GM18907 (cell line): ENCODE measurements at regions not wholly inside any gene's neighbourhood (a gene's known extent, or its start where the extent isn't known, plus 50 kb on each side); places are given as distances from the start of the nearest gene placed in this dataset.
"Not testable (repeated sequence)": the region's sequence is repeated elsewhere in the genome, so short reads cannot be mapped to it uniquely, and the experiment has no call there.

Source experiments
- ATAC-seq: cut with Tn5 transposase; IDR thresholded peaks from one replicate; pipeline ENCODE4 v1.9.1; 2021; ENCODE audit warnings: mild to moderate bottlenecking, moderate library complexity; ENCODE audit not compliant: unreplicated experiment

DNA sequence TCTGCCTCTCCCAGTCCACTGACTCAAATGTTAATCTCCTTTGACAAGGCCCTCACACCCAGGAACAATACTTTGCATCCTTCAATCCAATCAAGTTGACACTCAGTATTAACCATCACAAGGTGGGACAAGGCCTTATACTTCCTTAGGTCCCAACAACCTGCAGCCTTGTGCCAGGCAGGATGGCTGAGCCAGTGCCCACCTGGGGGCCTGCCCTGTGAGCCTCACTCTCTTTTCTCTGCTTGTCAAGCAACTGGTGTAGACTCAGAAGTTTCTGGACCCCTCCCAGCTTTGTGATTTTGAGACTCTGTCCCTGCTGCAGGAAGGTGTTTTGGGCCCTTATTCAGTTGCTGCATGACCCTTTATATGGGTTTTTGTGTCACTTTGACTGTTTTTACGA lies 310.0 kb upstream of the C1orf174 start:
- ATAC-seq = no peak

DNA sequence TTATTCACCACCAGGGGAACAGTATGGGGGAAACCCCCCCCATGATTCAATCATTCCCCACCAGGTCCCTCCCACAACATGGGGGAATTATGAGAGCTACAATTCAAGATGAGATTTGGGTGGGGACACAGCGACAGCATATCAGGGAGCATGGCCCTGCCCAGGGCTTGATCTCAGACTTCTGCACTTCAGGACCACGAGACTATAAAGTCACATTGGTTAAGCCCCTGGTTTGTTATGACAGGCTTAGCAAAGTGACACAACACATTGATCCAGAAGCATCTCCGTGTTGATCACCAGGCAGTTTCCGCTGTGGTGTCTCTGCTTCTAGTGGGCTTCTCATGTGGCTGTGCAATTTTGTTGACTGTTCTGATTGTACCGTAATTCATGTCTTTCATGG lies 312.7 kb upstream of the C1orf174 start:
- no peak for ATAC-seq

DNA sequence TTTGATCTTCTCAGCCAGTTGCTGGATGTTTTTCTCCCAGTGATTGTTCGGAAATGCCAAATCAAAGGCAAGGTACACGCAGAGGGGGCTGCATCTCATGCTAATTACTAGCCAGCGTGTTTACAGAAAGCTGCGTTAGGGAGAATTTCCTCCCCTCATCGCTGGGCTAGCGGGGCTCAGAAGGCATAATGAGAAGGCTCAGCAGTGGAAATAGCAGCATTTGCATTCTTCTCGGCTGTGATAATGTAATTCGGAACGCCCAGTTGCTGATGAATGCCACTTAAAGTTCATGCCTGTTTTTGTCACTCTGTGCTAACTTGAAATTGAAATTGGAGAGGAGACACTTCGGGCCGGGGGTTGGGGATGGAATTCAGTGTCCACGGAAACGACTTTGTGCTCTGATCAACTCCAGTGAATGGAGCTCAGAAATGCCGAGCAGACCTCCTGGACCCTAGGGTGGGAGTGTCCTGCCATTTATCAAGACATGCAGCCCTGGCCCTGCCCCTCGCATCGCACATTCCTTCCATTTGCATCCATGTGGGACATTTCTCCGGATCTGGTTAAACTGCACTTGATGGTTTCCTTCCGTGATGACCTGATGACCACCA lies 313.4 kb upstream of the C1orf174 start:
- no peak for ATAC-seq

DNA sequence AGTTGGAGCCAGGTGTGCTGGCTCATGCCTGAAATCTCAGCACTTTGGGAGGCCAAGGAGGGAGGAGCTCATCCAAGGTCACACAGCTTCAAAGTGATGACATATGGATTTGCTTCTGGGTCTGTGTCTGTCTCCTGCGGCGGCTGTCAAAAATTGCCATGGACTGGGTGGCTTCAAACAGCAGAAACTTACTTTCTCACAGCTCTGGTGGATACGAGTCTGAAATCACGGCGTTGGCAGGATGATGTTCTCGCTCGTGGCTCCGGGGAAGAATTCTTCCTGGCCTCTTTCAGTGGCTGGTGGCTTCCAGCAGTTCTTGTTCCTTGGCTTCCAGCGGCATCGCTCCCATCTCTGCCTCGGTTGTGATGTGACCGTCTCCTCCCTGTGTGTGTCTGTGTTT lies 314.8 kb upstream of the C1orf174 start:
- ATAC-seq = no peak

DNA sequence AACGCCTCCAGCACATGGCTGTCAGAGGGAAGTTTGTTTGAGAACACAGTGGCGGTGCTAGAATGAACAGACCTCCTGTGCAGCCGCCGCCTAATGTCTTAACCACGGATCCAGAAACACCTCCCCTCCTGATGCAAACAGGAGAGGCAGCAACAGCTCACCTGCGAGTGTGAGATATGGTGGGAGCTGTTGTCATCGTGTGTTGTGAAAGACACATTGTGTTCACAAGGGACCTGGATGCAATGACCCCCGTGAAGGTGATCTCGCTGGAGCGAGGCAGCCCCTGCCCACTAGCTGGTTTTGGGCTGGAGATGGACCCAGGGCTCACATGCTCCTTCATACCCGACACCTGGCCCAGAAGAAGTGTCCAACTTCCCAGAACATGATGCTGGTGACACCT lies 315.3 kb upstream of the C1orf174 start:
- ATAC-seq = no peak

DNA sequence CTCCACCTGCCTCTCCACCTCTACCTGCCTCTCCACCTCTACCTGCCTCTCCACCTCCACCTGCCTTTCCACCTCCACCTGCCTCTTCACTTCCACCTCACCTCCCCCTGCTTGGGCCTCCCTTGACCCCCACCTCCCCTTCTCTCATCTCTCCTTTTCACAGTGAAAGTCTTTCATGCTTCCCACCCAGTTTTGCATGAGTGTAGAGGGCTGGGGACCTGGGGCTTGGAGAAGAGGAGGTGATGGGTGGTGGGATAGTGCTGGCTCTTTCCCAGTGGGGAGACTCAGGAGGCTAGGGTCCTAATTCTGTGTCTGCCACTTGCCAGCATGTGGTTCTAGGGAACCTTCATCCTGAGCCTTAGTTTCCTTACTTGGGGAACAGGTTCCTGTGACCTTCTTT lies 316.2 kb upstream of the C1orf174 start:
- ATAC-seq = no peak

DNA sequence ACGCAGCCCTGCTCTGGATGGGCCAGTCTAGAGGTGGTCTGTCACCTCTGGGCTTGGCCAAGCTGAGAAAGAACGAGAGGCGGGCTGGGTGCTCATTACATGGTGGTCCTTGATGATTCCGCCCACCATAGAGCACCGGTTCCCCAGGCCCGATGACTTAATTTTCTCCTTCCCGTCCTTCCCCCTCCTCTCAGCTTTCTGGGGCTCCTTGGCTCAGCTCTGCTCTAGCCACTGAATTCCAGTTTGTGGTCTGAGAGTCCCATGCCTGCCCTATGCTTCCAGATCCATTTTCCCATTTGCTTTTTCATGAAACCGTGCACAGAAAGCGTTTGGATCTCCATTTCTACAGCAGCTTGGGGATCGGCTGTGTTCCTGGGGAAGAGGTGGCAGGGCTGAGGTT lies 318.5 kb upstream of the C1orf174 start:
- ATAC-seq = no peak

DNA sequence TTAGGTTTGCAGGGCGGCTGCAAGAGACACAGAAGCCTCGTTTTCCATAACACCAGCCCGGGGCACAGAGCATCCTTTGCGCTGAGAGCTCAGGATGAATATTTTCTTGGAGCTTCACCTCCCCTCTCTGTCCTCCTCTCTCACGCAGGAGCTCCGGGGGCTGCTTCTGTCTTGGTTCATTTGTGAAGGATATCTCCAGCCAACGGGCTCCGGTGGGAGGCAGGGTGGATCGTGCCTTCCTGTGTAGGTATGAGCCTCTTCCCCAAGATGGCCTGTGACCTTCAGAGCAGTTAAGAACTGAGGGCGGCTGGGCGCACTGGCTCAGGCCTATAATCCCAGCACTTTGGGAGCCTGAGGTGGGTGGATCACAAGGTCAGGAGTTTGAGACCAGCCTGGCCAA lies 319.0 kb upstream of the C1orf174 start:
- ATAC-seq = no peak

DNA sequence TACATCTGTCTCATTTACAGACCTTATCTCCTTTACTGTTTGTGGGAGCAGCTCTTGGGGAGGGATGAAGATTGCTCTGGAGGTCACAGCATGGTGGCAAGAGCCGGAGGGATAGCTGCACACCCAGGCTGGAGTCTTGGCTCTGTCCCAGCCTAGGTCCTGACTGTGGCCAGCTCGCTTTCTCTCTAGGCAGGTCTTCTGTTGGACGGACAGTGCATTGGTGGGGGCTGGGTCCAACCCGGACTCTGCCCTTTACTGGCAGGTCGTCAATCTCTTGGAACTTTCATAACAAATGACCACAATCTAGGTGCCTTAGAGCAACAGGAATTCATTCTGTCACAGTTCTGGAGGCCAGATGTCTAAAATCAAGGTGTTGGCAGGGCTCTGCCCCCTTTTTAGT lies 319.8 kb upstream of the C1orf174 start:
- no peak for ATAC-seq

DNA sequence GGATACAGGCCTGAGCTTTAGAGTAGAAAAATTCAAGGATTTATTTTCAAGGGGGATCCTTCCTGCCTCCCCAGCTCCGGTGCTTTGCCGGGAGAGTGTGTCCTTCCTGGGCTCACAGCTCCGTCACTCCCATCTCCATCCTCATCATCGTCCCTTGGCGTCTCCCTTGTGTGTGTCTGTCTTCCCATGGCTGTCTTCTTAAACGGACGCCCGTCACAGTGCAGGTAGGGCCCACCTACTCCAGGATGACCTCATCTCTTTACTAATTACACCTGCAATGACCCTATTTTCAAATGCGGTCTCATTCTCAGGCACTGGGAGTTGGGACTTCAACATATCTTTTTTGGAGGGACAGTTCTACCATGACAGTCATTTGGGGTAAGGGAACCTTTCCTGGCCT lies 320.3 kb upstream of the C1orf174 start:
- no peak for ATAC-seq

DNA sequence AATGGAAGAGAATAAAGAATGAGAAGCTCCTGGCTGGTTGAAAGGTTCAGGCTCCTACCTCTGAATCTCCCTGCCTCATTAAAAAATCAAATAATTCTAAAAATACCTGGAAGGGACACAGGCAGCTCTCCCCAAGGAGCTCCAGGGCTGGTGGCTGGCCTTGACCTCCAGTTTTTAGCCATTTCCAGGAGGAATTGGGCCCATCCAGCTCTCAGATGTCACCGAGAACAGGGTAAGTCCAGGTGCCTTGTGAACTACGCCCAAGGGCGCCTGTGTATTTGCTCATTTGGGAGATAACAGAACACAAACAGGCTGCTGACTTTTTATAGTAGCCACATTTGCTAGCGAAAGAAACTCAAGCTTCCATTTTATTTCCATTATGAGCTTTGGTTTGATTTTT lies 321.0 kb upstream of the C1orf174 start:
- ATAC-seq = no peak

DNA sequence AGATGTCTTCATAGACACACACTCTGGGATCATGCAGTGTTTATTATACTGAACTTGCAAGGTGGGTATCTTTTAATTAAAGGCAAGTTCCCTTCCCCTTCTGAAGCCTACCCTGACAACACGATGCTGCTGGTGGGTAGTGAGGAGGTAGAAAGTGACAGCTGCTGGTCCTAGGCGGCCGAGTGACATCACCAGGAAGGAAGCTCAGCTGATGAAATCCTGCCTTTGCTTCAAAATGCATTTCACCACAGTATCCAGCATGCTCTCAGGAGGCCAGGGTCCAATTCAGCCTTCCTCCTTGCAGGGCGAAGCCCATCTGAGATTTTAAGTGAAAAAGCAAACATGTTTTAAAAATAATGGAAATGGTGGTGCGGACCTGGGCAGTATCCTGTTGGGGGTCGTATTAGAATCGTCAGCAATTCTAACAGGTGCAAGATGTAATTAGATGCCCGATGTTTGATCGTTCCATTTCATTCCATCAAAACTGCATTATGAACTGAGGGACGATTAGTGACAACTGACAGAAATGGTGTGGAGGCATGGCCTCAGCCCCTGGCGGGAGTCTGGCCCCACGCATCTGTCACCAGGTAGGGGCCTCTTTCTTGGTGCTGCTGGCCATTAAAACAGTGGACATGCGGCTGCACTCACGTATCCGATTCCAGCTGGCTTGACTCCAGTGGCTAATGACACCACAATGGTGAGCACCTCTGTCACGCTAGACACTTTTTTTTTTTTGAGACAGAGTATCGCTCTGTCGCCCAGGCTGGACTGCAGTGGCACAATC lies 324.8 kb upstream of the C1orf174 start:
- no peak for ATAC-seq

DNA sequence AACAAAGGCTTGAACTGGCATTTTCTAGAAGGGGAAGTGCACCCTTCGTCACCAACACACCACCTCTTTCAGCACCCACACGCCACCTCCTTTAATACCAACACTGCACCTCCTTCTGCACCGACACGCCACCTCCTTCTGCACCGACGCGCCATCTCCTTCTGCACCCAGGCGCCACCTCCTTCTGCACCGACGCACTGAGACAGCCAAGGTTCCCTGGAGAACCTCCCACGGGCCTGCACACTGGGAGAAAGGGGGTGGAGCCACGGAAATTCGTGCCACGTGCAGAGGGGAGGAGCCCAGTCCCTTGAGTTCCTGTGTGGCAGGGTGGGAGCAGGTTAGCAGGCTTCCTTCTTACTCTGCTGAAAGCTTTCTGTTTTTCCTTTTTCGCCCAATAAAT lies 327.9 kb upstream of the C1orf174 start:
- ATAC-seq = no peak

DNA sequence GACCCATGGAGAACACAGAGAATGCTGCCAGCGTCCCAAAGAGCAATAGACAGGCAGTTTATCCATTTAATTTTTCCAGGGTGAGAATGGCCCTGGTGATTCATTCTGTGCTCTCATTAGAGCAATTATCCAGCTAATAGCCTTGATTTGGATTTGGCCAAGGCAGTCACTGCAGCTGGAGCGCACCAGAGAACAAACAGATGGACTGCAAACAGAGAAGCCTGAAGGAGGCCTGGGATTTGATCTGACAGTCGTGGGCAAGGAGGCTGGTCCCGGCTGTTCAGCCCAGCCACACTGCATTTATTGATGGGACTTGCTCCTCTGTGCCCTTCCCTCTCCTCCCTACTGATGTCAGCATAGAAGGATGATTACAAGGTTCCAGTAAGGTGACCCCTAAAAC lies 353.9 kb upstream of the C1orf174 start:
- no peak for ATAC-seq

DNA sequence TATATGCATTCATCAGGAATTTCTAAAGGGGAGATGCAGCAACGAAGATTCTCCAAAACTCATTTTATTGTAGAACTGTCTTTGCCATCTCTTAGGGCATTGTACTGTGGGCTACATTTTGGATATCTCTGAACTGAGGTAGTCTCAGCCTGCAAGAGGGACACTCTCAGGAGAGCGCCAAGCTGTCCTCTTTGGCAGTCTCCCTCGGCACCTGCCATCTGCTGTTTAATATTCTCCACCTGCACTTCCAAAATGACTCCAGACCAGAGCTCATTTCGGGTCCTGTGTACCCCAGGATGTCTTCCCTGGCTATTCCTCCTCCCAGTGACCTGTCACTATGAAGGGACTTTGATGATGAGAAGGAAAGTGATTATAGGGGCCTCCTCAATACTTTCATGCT lies 356.3 kb upstream of the C1orf174 start:
- ATAC-seq = no peak

DNA sequence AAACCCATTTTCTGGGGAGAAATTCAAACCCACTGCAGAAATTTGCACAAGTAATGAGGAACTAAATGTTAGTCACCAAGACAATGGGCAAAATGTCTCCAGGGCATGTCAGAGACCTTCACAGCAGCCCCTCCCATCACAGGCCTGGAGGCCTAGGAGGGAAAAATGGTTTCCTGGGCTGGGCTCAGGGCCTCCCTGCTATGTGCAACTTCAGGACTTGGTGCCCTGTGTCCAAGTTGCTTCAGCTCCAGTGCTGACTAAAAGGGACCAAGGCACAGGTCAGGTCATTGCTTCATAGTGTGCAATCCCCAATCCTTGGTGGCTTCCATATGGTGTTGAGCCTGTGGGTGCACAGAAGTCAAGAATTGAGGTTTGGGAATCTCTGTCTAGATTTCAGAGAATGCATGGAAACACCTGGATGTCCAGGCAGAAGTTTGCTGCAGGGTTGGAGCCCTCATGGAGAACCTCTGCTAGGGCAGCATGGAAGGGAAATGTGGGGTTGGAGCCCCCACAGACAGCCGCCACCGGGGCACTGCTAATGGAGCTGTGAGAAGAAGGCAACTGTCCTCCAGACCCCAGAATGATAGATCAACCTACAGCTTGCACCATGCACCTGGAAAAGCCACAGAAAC lies 358.2 kb upstream of the C1orf174 start:
- not testable (repeated sequence) for ATAC-seq

DNA sequence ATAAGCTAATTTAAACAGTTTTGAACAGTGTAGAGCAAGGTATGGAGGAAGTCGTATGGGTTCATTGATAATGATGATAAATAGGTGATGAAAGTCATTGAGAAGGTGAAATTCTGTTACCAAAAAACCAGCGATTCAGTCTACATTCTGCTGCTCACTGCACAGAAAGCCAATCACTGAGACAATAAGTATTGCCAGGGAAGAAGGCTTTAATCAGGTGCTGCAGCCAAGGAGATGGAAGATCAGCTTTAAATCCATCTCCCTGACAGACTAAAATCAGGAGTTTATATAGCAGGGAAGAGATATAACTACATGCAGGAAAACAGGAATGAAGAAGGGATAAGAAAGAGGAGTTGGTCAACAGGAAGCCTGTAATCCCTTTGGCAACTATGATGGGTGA lies 361.3 kb upstream of the C1orf174 start:
- no peak for ATAC-seq

DNA sequence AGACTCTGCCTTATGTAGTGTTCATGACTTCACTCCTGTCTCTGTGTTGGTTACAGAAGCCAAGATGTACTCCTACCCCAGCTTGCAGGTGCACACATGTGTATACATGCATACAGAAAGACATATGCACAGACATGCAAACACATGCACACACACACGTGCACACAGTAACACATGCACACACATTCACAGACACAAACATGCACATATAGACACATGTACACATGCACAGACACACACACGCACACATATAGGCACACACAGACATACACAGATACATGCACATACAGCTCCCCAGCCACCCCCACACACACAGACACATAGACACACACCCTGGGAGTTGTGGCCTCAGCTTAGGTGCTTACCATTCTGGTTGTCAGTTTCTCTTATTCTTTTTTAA lies 362.6 kb upstream of the C1orf174 start:
- no peak for ATAC-seq

DNA sequence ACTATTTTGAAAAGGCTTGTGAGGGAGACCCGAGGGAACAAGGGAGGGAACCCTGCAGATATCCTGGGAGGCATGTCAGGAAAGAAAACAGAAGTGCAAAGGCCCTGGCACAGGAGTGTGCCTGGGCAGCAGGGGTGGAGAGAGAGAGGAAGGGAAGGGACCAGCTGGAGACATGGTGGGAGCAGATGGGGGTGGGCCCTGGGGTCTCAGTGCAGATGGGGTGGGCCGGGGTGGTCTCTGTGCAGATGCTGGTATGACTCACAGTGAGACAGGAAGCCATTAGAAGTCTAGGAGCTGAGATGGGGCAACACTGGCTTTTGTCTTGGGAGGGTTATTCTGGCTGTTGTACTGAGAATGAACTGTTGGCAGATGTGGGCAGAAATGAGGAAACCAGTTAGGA lies 363.6 kb upstream of the C1orf174 start:
- no peak for ATAC-seq

DNA sequence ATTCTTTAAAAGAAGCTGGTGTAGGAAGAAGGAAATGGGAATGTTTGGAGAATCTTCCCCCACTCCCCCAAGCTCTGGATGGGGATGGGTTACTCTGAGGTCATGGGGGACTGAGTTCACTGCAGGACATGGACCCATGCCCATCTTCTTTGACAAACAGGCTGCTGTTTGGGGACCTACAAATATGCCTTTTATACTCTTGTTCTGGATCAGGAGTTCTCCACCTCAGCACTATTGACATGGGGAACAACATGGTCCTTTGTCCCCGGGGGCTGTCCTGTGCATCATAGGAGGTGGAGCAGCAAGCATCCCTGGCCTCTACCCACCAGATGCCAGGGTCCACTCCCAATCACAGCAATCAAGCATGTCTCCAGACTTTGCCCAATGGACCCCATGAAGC lies 365.8 kb upstream of the C1orf174 start:
- ATAC-seq = no peak

DNA sequence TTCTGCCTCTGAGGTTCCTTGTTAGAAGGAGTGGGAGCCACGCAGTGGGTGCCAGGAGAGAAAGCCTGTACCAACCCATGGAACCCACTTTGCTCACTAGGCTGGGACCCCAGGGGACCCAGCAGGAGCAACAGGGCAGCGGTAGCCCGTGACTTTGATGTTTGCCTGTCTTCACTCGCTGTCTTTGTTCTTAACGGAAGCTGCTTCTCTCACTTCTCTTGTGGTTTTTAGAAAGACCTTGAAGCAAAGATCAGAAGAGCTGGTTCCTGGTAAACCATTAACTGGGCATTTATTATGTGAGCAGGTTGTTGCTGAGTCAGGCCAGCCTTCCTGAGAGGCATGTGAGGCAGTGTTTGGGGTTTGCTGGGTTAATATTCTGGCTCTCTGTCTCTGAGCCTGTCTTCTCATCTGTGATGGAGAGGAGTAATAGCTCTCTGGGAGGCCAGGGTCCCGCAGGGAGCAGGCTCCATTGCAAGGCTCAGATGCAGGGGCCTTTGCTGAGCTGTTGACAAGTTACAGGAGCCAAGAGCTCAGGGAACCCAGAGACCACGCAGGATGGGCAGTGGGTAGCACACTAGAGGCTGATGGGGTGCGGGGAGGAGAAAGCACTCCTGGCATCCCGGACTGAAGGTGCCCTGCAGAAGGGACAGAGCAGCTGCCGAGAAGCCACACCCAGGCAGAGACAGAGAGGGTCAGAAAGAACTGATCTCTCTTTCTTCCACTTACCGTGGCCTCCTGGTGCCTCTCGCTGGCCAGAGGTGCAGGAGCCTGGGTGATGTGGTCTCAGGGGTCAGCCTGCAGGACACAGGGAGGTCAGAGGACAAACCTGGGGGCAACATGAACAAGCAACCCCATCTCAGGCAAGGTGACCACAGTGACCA lies 367.5 kb upstream of the C1orf174 start:
- peak; percentile 95 for ATAC-seq
